ENCODE measurements at regions not wholly inside any gene's neighbourhood (a gene's known extent, or its start where the extent isn't known, plus 50 kb on each side); places are given as distances from the start of the nearest gene placed in this dataset.

GRCh38 chr1:194533641-194534040, 1347.2 kb upstream of the B3GALT2 start:
- Histone ChIP-seq H3K9me3 (ENCODE audit: insufficient read depth, low read depth, low read length) (no peaks in the 10 kb centered on the region), H3K27ac (ENCODE audit: low read length) (no peak overlapping the region), H3K4me3 (ENCODE audit: low read length) (no peak overlapping the region), H3K9ac (ENCODE audit: low read depth, low read length) (no peak overlapping the region), H3K36me3 (ENCODE audit: insufficient read depth, low read depth, low read length) (no peaks in the 10 kb centered on the region), H3K27me3 (ENCODE audit: insufficient read depth, low read length) (no peaks in the 10 kb centered on the region), H3K4me1 (ENCODE audit: insufficient read depth, low read length) (peaks cover 5% of the 10 kb centered on the region; the same call in 1 of the 2 replicates)

- no peaks in the 10 kb centered on the region for H3K9me3 ChIP-seq (ENCODE audit: insufficient read depth, low read depth, low read length)
- no peaks in the 10 kb centered on the region for H3K27me3 ChIP-seq (ENCODE audit: insufficient read depth, low read length)
- no peak overlapping the region for H3K4me3 ChIP-seq (ENCODE audit: low read length)
- H3K4me1 ChIP-seq (ENCODE audit: insufficient read depth, low read length): no peaks in the 10 kb centered on the region
- H3K9ac ChIP-seq (ENCODE audit: low read depth, low read length): no peak overlapping the region
- H3K36me3 ChIP-seq (ENCODE audit: insufficient read depth, low read depth, low read length): no peaks in the 10 kb centered on the region
- no peak overlapping the region for H3K27ac ChIP-seq (ENCODE audit: low read length)
These were observed 1331.2 kb upstream of the B3GALT2 start for GRCh38 chr1:194517567-194517966.

GRCh38 chr1:194515916-194516315, 1329.5 kb upstream of the B3GALT2 start:
- Histone ChIP-seq H3K4me3 (ENCODE audit: low read length) (no peak overlapping the region), H3K36me3 (ENCODE audit: insufficient read depth, low read depth, low read length) (no peaks in the 10 kb centered on the region), H3K27me3 (ENCODE audit: insufficient read depth, low read length) (no peaks in the 10 kb centered on the region), H3K4me1 (ENCODE audit: insufficient read depth, low read length) (no peaks in the 10 kb centered on the region), H3K27ac (ENCODE audit: low read length) (no peak overlapping the region), H3K9me3 (ENCODE audit: insufficient read depth, low read depth, low read length) (peaks cover 3% of the 10 kb centered on the region), H3K9ac (ENCODE audit: low read depth, low read length) (no peak overlapping the region)

GRCh38 chr1:194512957-194513356, 1326.5 kb upstream of the B3GALT2 start:
- Histone ChIP-seq H3K9ac (ENCODE audit: low read depth, low read length) (no peak overlapping the region), H3K4me3 (ENCODE audit: low read length) (no peak overlapping the region), H3K36me3 (ENCODE audit: insufficient read depth, low read depth, low read length) (no peaks in the 10 kb centered on the region)

GRCh38 chr1:194512345-194512744, 1325.9 kb upstream of the B3GALT2 start:
- Histone ChIP-seq H3K9me3 (ENCODE audit: insufficient read depth, low read depth, low read length) (peaks cover 11% of the 10 kb centered on the region), H3K27ac (ENCODE audit: low read length) (no peak overlapping the region), H3K36me3 (ENCODE audit: insufficient read depth, low read depth, low read length) (no peaks in the 10 kb centered on the region), H3K27me3 (ENCODE audit: insufficient read depth, low read length) (no peaks in the 10 kb centered on the region), H3K4me3 (ENCODE audit: low read length) (no peak overlapping the region), H3K4me1 (ENCODE audit: insufficient read depth, low read length) (no peaks in the 10 kb centered on the region), H3K9ac (ENCODE audit: low read depth, low read length) (no peak overlapping the region)

More at GRCh38 chr1:194512957-194513356, 1326.5 kb upstream of the B3GALT2 start:
- Histone ChIP-seq H3K4me1 (ENCODE audit: insufficient read depth, low read length) (no peaks in the 10 kb centered on the region), H3K27me3 (ENCODE audit: insufficient read depth, low read length) (no peaks in the 10 kb centered on the region), H3K9me3 (ENCODE audit: insufficient read depth, low read depth, low read length) (peaks cover 11% of the 10 kb centered on the region), H3K27ac (ENCODE audit: low read length) (no peak overlapping the region)

- Histone ChIP-seq H3K9me3 (ENCODE audit: insufficient read depth, low read depth, low read length) (no peaks in the 10 kb centered on the region), H3K27me3 (ENCODE audit: insufficient read depth, low read length) (no peaks in the 10 kb centered on the region), H3K4me3 (ENCODE audit: low read length) (no peak overlapping the region), H3K9ac (ENCODE audit: low read depth, low read length) (no peak overlapping the region), H3K4me1 (ENCODE audit: insufficient read depth, low read length) (no peaks in the 10 kb centered on the region), H3K27ac (ENCODE audit: low read length) (no peak overlapping the region), H3K36me3 (ENCODE audit: insufficient read depth, low read depth, low read length) (no peaks in the 10 kb centered on the region)
These were observed 1316.8 kb upstream of the B3GALT2 start for GRCh38 chr1:194503209-194503608.

- Histone ChIP-seq H3K4me1 (ENCODE audit: insufficient read depth, low read length) (no peaks in the 10 kb centered on the region), H3K4me3 (ENCODE audit: low read length) (no peak overlapping the region), H3K9ac (ENCODE audit: low read depth, low read length) (no peak overlapping the region), H3K9me3 (ENCODE audit: insufficient read depth, low read depth, low read length) (peaks cover 23% of the 10 kb centered on the region), H3K36me3 (ENCODE audit: insufficient read depth, low read depth, low read length) (no peaks in the 10 kb centered on the region), H3K27me3 (ENCODE audit: insufficient read depth, low read length) (no peaks in the 10 kb centered on the region), H3K27ac (ENCODE audit: low read length) (no peak overlapping the region)
These were observed 1309.0 kb upstream of the B3GALT2 start for GRCh38 chr1:194495434-194495833.

DNA sequence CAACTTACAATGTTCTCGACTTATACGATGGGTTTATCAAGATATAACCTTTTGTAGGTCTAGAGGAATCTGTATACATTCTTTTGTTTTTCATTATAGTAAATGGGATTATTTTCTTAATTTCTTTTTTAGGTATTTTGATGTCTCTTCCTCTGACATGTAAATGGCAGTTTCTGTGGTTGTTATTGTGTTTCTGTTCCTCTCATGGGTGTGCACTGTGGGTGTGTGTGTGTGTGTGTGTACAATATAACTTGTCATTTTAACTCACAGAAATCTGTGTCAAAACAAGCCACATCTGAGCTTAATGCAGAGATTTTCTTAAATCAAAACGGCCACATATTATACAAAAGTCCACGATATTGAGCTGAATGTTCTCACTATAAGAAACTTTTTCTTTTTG, 1300.8 kb upstream of the B3GALT2 start:
- H3K27me3 ChIP-seq (ENCODE audit: insufficient read depth, low read length): no peaks in the 10 kb centered on the region
- no peak overlapping the region for H3K4me3 ChIP-seq (ENCODE audit: low read length)
- H3K36me3 ChIP-seq (ENCODE audit: insufficient read depth, low read depth, low read length): no peaks in the 10 kb centered on the region
- peaks cover 5% of the 10 kb centered on the region; the same call in 1 of the 2 replicates for H3K9me3 ChIP-seq (ENCODE audit: insufficient read depth, low read depth, low read length)
- H3K27ac ChIP-seq (ENCODE audit: low read length): no peak overlapping the region
- H3K9ac ChIP-seq (ENCODE audit: low read depth, low read length): no peak overlapping the region
- H3K4me1 ChIP-seq (ENCODE audit: insufficient read depth, low read length): no peaks in the 10 kb centered on the region

DNA sequence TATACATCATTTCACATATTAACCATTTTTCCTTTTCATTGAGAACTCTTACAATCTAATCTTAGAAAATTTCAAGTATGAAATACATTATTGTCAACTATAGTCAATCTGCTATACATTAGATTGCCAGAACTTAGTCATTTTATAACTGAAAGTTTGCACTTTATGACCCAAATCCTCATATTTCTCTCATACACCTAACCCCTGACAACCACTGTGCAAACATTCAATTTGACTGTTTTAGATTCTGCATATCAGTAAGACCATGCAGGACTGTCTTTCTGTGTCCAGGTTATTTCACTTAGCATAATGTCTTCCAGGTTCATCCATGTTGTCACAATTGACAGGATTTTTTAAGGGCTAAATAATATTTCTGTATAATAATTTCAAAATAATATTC, 1299.0 kb upstream of the B3GALT2 start:
- Histone ChIP-seq H3K4me1 (ENCODE audit: insufficient read depth, low read length) (no peaks in the 10 kb centered on the region), H3K27me3 (ENCODE audit: insufficient read depth, low read length) (no peaks in the 10 kb centered on the region), H3K4me3 (ENCODE audit: low read length) (no peak overlapping the region), H3K9ac (ENCODE audit: low read depth, low read length) (no peak overlapping the region), H3K36me3 (ENCODE audit: insufficient read depth, low read depth, low read length) (no peaks in the 10 kb centered on the region), H3K27ac (ENCODE audit: low read length) (no peak overlapping the region), H3K9me3 (ENCODE audit: insufficient read depth, low read depth, low read length) (no peaks in the 10 kb centered on the region)

DNA sequence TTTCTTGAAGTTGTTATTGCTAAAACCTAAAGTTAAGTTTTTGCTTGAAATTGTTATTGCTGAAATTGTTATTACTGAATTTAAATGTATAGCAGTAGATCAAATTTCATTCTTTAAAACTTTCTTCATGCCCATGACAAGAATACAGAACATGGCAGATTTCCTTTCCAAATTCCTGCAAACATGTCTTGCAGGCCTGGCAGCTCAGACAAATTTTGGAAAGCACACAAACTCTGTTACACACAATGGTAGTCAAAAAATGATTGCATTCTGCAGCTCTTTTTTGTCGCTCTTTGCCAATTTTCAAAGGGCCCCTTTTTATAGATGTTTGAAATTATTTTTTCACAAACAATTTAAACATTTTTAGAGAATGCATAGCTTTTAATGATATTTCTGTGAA, 1292.3 kb upstream of the B3GALT2 start:
- H3K27ac ChIP-seq (ENCODE audit: low read length): no peak overlapping the region
- no peaks in the 10 kb centered on the region for H3K4me1 ChIP-seq (ENCODE audit: insufficient read depth, low read length)
- H3K9me3 ChIP-seq (ENCODE audit: insufficient read depth, low read depth, low read length): no peaks in the 10 kb centered on the region
- H3K36me3 ChIP-seq (ENCODE audit: insufficient read depth, low read depth, low read length): no peaks in the 10 kb centered on the region
- H3K27me3 ChIP-seq (ENCODE audit: insufficient read depth, low read length): no peaks in the 10 kb centered on the region
- no peak overlapping the region for H3K9ac ChIP-seq (ENCODE audit: low read depth, low read length)
- H3K4me3 ChIP-seq (ENCODE audit: low read length): no peak overlapping the region

DNA sequence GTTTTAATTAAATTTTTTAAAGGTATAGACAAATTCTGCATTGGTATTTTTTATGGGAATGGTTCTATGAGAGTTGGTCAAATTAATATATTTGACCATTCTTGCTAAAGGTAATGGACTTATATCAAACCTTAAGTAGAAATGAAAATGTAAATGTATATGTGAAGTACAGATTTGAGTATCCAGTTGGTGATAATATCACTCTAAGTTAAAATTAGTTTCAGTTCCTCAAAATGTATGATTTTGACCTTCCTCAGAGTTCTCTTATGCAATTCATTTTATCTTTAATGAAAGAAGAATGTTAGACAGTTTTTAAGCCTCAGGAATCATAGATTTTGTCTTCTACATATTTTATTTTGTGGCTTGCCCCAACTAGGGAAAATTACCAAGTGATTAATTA, 1291.5 kb upstream of the B3GALT2 start:
- Histone ChIP-seq H3K27me3 (ENCODE audit: insufficient read depth, low read length) (no peaks in the 10 kb centered on the region), H3K4me1 (ENCODE audit: insufficient read depth, low read length) (no peaks in the 10 kb centered on the region), H3K27ac (ENCODE audit: low read length) (no peak overlapping the region), H3K4me3 (ENCODE audit: low read length) (no peak overlapping the region), H3K9me3 (ENCODE audit: insufficient read depth, low read depth, low read length) (no peaks in the 10 kb centered on the region), H3K9ac (ENCODE audit: low read depth, low read length) (no peak overlapping the region), H3K36me3 (ENCODE audit: insufficient read depth, low read depth, low read length) (no peaks in the 10 kb centered on the region)

DNA sequence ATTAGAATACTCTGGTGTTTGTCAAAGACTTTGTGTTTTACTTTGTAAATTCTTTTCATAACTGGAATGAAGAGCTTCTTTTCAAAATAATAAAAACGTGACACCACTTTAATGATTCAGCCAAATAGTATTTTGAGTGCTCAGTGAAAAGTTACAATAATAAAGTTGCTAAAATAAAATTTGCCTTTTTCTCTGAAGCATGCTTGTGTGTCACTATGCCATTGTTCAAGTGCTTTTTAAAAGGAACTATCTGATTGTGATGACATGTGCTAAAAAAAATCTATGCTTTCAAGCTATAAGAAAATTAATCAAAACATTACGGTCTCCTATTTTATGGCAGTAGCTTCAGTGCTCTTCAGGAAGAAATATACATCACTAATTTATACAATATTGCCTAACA, 1290.5 kb upstream of the B3GALT2 start:
- no peaks in the 10 kb centered on the region for H3K4me1 ChIP-seq (ENCODE audit: insufficient read depth, low read length)
- H3K4me3 ChIP-seq (ENCODE audit: low read length): no peak overlapping the region

DNA sequence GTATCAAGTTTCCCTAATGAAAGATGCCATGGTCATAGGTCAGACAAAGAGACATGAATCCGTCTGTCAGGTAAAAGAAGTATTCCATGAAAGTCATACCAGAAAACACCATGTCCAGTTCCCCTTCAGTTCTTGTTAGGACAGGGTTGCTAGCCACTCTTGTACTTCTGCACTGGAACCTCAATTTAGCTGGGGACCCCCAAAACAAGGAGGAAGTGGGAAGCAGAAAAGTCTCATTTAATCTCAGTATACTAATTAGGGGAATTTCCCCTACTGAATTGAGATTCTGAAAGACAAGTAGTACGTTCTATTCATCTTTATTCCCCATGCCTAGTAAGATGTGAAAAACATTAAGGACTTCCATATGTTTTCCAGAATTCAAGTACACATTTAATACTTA, 1289.9 kb upstream of the B3GALT2 start:
- Histone ChIP-seq H3K4me1 (ENCODE audit: insufficient read depth, low read length) (no peaks in the 10 kb centered on the region), H3K36me3 (ENCODE audit: insufficient read depth, low read depth, low read length) (no peaks in the 10 kb centered on the region), H3K9ac (ENCODE audit: low read depth, low read length) (no peak overlapping the region), H3K9me3 (ENCODE audit: insufficient read depth, low read depth, low read length) (no peaks in the 10 kb centered on the region), H3K27ac (ENCODE audit: low read length) (no peak overlapping the region), H3K4me3 (ENCODE audit: low read length) (no peak overlapping the region), H3K27me3 (ENCODE audit: insufficient read depth, low read length) (no peaks in the 10 kb centered on the region)

More for the DNA sequence above, 1290.5 kb upstream of the B3GALT2 start:
- Histone ChIP-seq H3K9me3 (ENCODE audit: insufficient read depth, low read depth, low read length) (no peaks in the 10 kb centered on the region), H3K36me3 (ENCODE audit: insufficient read depth, low read depth, low read length) (no peaks in the 10 kb centered on the region), H3K9ac (ENCODE audit: low read depth, low read length) (no peak overlapping the region), H3K27me3 (ENCODE audit: insufficient read depth, low read length) (no peaks in the 10 kb centered on the region), H3K27ac (ENCODE audit: low read length) (no peak overlapping the region)
